ENCODE measurements at regions not wholly inside any gene's neighbourhood (a gene's known extent, or its start where the extent isn't known, plus 50 kb on each side); places are given as distances from the start of the nearest gene placed in this dataset.

DNA sequence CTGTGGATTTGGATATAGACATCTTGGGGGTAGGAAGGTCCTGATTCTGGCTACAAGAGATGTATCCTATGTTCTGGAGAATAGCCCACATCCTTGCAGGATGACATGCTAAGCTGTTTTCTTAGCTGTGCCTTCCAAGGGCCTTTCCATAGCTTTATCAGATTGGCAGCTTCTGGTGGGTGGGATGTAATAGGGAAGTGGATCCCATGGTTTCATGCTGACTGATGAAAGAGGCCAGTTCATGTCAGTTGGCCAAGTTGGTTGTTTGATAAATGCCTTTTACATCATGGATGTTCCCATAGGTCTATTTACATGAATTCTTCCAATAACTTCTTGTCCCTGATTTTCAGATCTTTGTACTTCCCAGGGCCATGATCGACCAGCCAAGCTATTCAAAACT lies 169.1 kb upstream of the RMST start:
- TF ChIP-seq SPI1 (IDR thresholded peaks at IDR 0.05; ENCODE audit: borderline replicate concordance, low read depth) (no peak), POLR2AphosphoS5 (IDR thresholded peaks at IDR 0.05; ENCODE audit: low read depth) (no peak), GABPA (IDR thresholded peaks at IDR 0.05; ENCODE audit: low read depth) (no peak)
- TF ChIP-seq, protein P1, sequence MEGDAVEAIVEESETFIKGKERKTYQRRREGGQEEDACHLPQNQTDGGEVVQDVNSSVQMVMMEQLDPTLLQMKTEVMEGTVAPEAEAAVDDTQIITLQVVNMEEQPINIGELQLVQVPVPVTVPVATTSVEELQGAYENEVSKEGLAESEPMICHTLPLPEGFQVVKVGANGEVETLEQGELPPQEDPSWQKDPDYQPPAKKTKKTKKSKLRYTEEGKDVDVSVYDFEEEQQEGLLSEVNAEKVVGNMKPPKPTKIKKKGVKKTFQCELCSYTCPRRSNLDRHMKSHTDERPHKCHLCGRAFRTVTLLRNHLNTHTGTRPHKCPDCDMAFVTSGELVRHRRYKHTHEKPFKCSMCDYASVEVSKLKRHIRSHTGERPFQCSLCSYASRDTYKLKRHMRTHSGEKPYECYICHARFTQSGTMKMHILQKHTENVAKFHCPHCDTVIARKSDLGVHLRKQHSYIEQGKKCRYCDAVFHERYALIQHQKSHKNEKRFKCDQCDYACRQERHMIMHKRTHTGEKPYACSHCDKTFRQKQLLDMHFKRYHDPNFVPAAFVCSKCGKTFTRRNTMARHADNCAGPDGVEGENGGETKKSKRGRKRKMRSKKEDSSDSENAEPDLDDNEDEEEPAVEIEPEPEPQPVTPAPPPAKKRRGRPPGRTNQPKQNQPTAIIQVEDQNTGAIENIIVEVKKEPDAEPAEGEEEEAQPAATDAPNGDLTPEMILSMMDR (IDR thresholded peaks at IDR 0.05; ENCODE audit: insufficient read depth, low read length), result no peak
- TF ChIP-seq, protein P2, sequence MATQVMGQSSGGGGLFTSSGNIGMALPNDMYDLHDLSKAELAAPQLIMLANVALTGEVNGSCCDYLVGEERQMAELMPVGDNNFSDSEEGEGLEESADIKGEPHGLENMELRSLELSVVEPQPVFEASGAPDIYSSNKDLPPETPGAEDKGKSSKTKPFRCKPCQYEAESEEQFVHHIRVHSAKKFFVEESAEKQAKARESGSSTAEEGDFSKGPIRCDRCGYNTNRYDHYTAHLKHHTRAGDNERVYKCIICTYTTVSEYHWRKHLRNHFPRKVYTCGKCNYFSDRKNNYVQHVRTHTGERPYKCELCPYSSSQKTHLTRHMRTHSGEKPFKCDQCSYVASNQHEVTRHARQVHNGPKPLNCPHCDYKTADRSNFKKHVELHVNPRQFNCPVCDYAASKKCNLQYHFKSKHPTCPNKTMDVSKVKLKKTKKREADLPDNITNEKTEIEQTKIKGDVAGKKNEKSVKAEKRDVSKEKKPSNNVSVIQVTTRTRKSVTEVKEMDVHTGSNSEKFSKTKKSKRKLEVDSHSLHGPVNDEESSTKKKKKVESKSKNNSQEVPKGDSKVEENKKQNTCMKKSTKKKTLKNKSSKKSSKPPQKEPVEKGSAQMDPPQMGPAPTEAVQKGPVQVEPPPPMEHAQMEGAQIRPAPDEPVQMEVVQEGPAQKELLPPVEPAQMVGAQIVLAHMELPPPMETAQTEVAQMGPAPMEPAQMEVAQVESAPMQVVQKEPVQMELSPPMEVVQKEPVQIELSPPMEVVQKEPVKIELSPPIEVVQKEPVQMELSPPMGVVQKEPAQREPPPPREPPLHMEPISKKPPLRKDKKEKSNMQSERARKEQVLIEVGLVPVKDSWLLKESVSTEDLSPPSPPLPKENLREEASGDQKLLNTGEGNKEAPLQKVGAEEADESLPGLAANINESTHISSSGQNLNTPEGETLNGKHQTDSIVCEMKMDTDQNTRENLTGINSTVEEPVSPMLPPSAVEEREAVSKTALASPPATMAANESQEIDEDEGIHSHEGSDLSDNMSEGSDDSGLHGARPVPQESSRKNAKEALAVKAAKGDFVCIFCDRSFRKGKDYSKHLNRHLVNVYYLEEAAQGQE (IDR thresholded peaks at IDR 0.05; ENCODE audit: insufficient replicate concordance, low read depth), result no peak
- Histone ChIP-seq H3K27ac (replicated peaks) (no peak overlapping the region), H3K27me3 (ENCODE audit: insufficient read depth, poor library complexity, severe bottlenecking) (no peaks in the 10 kb centered on the region), H3K4me3 (replicated peaks; ENCODE audit: insufficient read depth, low read length) (no peak overlapping the region)
- no peak for DNase-seq (ENCODE audit: low read depth in 1 of 2, low spot score in 1 of 2)

DNA sequence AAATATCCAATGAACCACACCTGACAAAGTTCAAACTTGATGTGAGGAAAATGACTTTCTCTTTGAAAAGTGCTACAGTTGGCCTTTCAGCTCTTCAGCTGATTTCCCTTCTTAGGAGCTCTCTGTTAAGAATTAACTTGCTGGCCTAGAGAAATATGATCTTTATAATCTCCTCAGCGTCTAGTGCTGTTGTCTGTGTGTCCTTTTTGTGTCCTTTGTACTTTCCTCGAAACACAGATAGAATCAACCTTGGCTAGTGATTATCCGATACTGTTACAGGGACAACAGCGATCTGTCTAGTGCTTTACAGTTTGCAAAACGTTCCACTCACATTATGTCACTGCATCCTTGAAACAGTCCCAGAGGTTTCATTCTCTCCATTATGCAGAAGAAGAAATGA lies 162.8 kb upstream of the RMST start:
- Histone ChIP-seq H3K4me3 (replicated peaks; ENCODE audit: insufficient read depth, low read length) (no peak overlapping the region), H3K27me3 (ENCODE audit: insufficient read depth, poor library complexity, severe bottlenecking) (no peaks in the 10 kb centered on the region), H3K27ac (replicated peaks) (no peak overlapping the region)
- no peak for TF ChIP-seq GABPA (IDR thresholded peaks at IDR 0.05; ENCODE audit: low read depth)
- no peak for TF ChIP-seq SPI1 (IDR thresholded peaks at IDR 0.05; ENCODE audit: borderline replicate concordance, low read depth)
- TF ChIP-seq POLR2AphosphoS5 (IDR thresholded peaks at IDR 0.05; ENCODE audit: low read depth), result no peak
- TF ChIP-seq, protein P2 (IDR thresholded peaks at IDR 0.05; ENCODE audit: insufficient replicate concordance, low read depth), result no peak
- TF ChIP-seq, protein P1 (IDR thresholded peaks at IDR 0.05; ENCODE audit: insufficient read depth, low read length), result no peak
- no peak for DNase-seq (ENCODE audit: low read depth in 1 of 2, low spot score in 1 of 2)

DNA sequence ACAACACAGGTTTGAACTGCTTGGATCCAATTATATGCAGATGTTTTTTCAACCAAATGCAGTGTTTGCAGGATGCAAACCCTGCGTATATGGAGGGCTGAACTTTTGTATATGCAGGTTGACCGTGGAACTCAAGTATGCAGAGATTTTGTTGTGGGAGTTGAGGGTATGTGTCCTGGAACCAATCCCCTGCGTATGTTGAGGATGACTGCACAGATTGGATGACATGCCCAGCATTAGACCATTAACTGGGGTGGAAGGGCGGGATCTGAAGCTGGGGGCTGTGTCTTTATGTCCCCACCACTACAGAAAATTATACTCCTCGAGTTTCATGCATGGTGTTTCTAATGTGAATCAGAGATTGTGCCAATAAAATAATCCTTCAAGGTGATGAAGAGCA lies 162.2 kb upstream of the RMST start:
- Histone ChIP-seq H3K4me3 (replicated peaks; ENCODE audit: insufficient read depth, low read length) (no peak overlapping the region), H3K27ac (replicated peaks) (no peak overlapping the region), H3K27me3 (ENCODE audit: insufficient read depth, poor library complexity, severe bottlenecking) (no peaks in the 10 kb centered on the region)
- no peak for DNase-seq (ENCODE audit: low read depth in 1 of 2, low spot score in 1 of 2)
- TF ChIP-seq, protein P1 (IDR thresholded peaks at IDR 0.05; ENCODE audit: insufficient read depth, low read length), result no peak
- TF ChIP-seq, protein P2 (IDR thresholded peaks at IDR 0.05; ENCODE audit: insufficient replicate concordance, low read depth), result no peak
- no peak for TF ChIP-seq SPI1 (IDR thresholded peaks at IDR 0.05; ENCODE audit: borderline replicate concordance, low read depth)
- TF ChIP-seq GABPA (IDR thresholded peaks at IDR 0.05; ENCODE audit: low read depth), result no peak
- TF ChIP-seq POLR2AphosphoS5 (IDR thresholded peaks at IDR 0.05; ENCODE audit: low read depth), result no peak
